Stimulated activated effector memory CD8-positive, alpha-beta T cell treated with anti-CD3 and anti-CD28 coated beads, Interleukin-12 subunit alpha, Interleukin-12 subunit beta, amount 100 ng/mL, for 72 hours (primary cell): ENCODE measurements at regions not wholly inside any gene's neighbourhood (a gene's known extent, or its start where the extent isn't known, plus 50 kb on each side); places are given as distances from the start of the nearest gene placed in this dataset.

Source experiments
- ATAC-seq: fragments of 150-1000 bp; cut with Tn5 transposase; 2 replicates; pipeline ENCODE4 v1.10.0; 2021
- DNase-seq, 2 donors: peaks; one replicate each; pipeline ENCODE4 v3.0.0; 2021 to 2022; ENCODE audit warnings: low spot score in 2 of 2
- H3K27ac Mint-ChIP-seq: one replicate; pipeline ENCODE4 v1.8.0; 2022; ENCODE audit warnings: mild to moderate bottlenecking, mixed read lengths
- H3K36me3 Mint-ChIP-seq: one replicate; pipeline ENCODE4 v1.8.0; 2022; ENCODE audit warnings: mild to moderate bottlenecking, mixed read lengths
- H3K4me1 Mint-ChIP-seq: one replicate; pipeline ENCODE4 v1.8.0; 2022; ENCODE audit warnings: mixed read lengths
- H3K4me3 Mint-ChIP-seq: one replicate; pipeline ENCODE4 v1.8.0; 2022; ENCODE audit warnings: mild to moderate bottlenecking, mixed read lengths
- H3K9me3 Mint-ChIP-seq: one replicate; pipeline ENCODE4 v1.8.0; 2022; ENCODE audit warnings: mixed read lengths

GRCh38 chr7:9189703-9190102 is 756.3 kb downstream of the NXPH1 start:
- DNase-seq (no peak), ATAC-seq (no peak)
- no peak overlapping the region for H3K4me3 Mint-ChIP-seq
- no peaks in the 10 kb centered on the region for H3K4me1 Mint-ChIP-seq
- peaks cover 13% of the 10 kb centered on the region for H3K9me3 Mint-ChIP-seq
- no peak overlapping the region for H3K27ac Mint-ChIP-seq
- no peaks in the 10 kb centered on the region for H3K36me3 Mint-ChIP-seq

- Mint-ChIP-seq H3K4me3 (no peak overlapping the region), H3K4me1 (no peaks in the 10 kb centered on the region), H3K36me3 (no peaks in the 10 kb centered on the region), H3K27ac (no peak overlapping the region), H3K9me3 (peaks cover 13% of the 10 kb centered on the region)
- ATAC-seq (no peak), DNase-seq (no peak)
Measured at GRCh38 chr7:9192969-9193368, 759.6 kb downstream of the NXPH1 start.

GRCh38 chr7:9200626-9201025 is 767.2 kb downstream of the NXPH1 start:
- Mint-ChIP-seq H3K4me1 (no peaks in the 10 kb centered on the region), H3K27ac (no peak overlapping the region), H3K4me3 (no peak overlapping the region), H3K36me3 (no peaks in the 10 kb centered on the region), H3K9me3 (peaks cover 13% of the 10 kb centered on the region)
- no peak for DNase-seq
- no peak for ATAC-seq

DNA sequence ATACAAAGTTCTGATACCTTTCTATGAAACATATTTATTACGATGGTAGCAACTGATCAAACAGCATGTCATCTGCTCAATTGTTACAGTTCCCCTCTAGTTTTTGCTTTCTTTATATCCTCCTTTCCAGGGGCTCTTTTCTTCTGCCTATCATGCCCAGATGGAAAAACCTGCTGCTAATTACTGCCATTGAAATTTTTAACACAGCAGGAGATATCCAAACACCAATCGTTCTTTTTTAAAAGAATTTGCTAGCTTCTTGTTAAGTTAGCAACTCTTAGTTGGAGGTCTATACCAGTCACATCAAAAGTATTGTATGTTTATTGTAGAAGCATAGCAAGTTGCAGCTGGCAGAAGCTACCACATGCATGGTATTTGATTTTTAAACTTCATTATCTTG is 768.5 kb downstream of the NXPH1 start:
- H3K27ac Mint-ChIP-seq: no peak overlapping the region
- H3K4me3 Mint-ChIP-seq: no peak overlapping the region
- no peak for ATAC-seq
- peaks cover 19% of the 10 kb centered on the region for H3K9me3 Mint-ChIP-seq
- DNase-seq: no peak
- H3K4me1 Mint-ChIP-seq: no peaks in the 10 kb centered on the region
- no peaks in the 10 kb centered on the region for H3K36me3 Mint-ChIP-seq

DNA sequence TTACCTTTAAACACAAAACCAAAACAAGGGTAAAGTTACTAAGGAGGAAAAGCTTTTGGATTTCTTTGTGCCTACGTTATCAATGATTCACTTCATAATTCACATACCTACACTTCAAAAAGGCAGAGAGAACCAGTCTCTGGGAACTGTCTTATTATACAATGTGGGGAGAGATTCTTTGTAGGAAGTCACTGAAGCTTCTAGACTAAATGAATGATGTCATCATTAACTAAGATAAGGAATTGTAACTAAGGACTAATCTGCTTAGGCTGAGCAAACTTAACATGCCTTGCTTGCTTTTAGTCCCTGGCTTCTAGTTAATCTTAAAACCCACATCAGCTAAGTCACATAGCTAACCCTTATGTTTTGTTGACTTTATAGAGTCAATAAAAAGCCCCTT is 771.2 kb downstream of the NXPH1 start:
- no peaks in the 10 kb centered on the region for H3K36me3 Mint-ChIP-seq
- no peak for ATAC-seq
- H3K4me3 Mint-ChIP-seq: no peak overlapping the region
- H3K27ac Mint-ChIP-seq: no peak overlapping the region
- H3K9me3 Mint-ChIP-seq: peaks cover 10% of the 10 kb centered on the region
- no peak for DNase-seq
- H3K4me1 Mint-ChIP-seq: no peaks in the 10 kb centered on the region

DNA sequence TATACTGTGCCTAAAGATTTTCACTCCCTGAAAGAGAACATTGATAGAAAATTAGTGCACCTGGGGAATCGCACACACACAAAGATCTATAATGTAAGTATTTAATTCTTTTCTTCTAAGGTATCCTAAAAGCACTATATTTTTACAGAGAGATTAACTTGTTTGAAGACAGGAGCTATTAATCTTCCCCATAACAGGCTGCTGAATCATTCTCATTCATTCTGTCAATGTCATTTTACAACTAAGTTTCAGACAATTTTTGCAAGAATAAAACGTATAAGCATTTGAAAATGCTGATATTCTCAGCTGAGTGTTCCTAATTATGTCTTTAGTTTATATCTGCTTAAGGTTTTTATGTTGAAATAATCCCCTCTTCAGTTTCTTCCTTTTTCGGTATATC is 776.7 kb downstream of the NXPH1 start:
- Mint-ChIP-seq H3K4me3 (no peak overlapping the region), H3K27ac (no peak overlapping the region), H3K36me3 (no peaks in the 10 kb centered on the region), H3K9me3 (peaks cover 9% of the 10 kb centered on the region), H3K4me1 (no peaks in the 10 kb centered on the region)
- DNase-seq (no peak), ATAC-seq (no peak)

DNA sequence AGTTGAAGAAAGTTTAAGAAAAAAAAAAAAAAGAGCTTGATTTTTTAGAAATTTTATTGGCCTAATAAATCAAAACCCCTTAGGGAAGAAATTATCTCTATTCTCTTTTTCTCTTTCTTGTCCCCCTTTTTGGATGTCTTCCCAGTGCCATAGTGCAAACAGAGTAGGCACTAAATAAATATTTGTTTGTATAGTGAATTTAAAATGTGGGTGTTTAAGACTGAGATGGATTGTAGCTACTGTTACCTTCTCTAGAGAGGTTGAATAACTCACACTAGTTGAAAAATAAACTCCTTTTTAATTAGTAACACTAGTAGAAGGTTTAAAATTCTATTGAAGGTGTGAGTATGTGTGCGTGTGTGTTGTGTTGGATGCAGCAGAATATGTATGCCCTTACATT is 783.8 kb downstream of the NXPH1 start:
- no peak for ATAC-seq
- Mint-ChIP-seq H3K4me1 (no peaks in the 10 kb centered on the region), H3K9me3 (peaks cover 12% of the 10 kb centered on the region), H3K27ac (no peak overlapping the region), H3K36me3 (no peaks in the 10 kb centered on the region), H3K4me3 (no peak overlapping the region)
- no peak for DNase-seq

GRCh38 chr7:9226500-9226899 is 793.1 kb downstream of the NXPH1 start:
- Mint-ChIP-seq H3K4me1 (no peaks in the 10 kb centered on the region), H3K36me3 (no peaks in the 10 kb centered on the region), H3K27ac (no peak overlapping the region), H3K9me3 (peaks cover 16% of the 10 kb centered on the region), H3K4me3 (no peak overlapping the region)
- no peak for ATAC-seq
- DNase-seq: no peak

GRCh38 chr7:9231630-9232121 is 798.3 kb downstream of the NXPH1 start:
- DNase-seq: no peak
- Mint-ChIP-seq H3K27ac (no peak overlapping the region), H3K4me3 (no peak overlapping the region), H3K4me1 (no peaks in the 10 kb centered on the region), H3K9me3 (peaks cover 23% of the 10 kb centered on the region), H3K36me3 (no peaks in the 10 kb centered on the region)
- ATAC-seq: no peak

DNA sequence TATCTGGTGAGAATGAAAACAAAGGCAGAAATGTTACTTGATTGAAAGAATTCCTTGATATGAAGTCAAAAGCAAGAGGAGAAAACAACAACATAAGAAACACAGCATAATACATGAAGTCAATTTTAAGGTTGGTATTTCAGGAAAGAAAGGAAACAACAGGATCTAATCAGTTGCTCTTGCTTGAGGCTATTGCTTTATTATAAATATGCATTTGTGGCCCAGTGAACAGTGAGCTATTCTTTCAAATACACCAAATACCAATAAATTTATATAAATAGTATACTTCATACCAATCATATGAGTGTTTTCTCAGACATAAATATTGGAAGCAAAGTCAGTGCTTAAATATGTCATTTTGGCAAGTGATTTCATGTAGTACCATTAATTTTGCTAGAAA is 806.6 kb downstream of the NXPH1 start:
- DNase-seq (no peak), ATAC-seq (no peak)
- Mint-ChIP-seq H3K4me1 (no peaks in the 10 kb centered on the region), H3K27ac (no peak overlapping the region), H3K4me3 (no peak overlapping the region), H3K9me3 (peaks cover 20% of the 10 kb centered on the region), H3K36me3 (no peaks in the 10 kb centered on the region)

- Mint-ChIP-seq H3K4me3 (no peak overlapping the region), H3K4me1 (no peaks in the 10 kb centered on the region), H3K36me3 (no peaks in the 10 kb centered on the region), H3K27ac (no peak overlapping the region), H3K9me3 (peaks cover 19% of the 10 kb centered on the region)
- DNase-seq (no peak), ATAC-seq (no peak)
Measured at GRCh38 chr7:9241826-9242225, 808.4 kb downstream of the NXPH1 start.

DNA sequence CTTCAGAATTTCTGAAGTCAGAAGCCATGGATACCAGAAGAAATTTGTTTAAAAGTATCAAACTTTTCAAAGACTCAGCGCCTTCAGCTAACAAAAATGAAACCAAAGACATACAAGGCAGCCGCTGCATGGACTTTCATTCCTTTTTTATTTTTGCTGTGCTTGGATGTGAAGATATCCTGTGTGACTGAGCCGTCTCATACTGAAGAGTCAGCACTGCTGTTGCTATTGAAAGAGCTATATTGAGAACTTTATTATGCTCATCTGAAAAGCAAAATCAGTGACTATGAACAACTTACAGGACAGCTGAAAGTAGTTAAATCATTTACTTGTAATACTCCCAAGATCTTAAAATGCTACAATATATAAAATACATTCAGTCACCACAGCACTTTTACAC is 809.2 kb downstream of the NXPH1 start:
- Mint-ChIP-seq H3K4me1 (no peaks in the 10 kb centered on the region), H3K9me3 (peaks cover 16% of the 10 kb centered on the region), H3K36me3 (no peaks in the 10 kb centered on the region), H3K4me3 (no peak overlapping the region), H3K27ac (no peak overlapping the region)
- DNase-seq: no peak
- no peak for ATAC-seq

- Mint-ChIP-seq H3K27ac (no peak overlapping the region), H3K36me3 (no peaks in the 10 kb centered on the region), H3K4me1 (no peaks in the 10 kb centered on the region), H3K4me3 (no peak overlapping the region), H3K9me3 (peaks cover 26% of the 10 kb centered on the region)
- DNase-seq (no peak), ATAC-seq (no peak)
Measured at GRCh38 chr7:9250876-9251275, 817.5 kb downstream of the NXPH1 start.

DNA sequence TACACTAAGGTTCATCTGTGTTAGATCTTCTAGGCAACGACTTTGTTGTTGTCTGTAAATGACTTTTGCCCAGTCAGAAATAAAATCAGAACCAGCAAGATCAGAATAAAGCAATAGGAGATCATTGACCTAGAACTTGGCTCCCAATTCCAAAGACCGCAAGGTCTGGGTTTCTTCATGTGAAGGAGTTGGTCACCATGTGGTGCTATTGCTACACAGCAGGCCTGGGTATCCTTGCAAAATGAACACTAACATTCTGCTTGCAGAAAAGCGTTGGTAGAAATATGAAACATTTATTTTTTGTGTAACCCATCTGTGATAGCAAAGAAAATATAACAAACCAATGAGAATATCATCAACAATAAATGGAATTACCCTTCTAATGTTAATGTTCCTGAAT is 831.0 kb downstream of the NXPH1 start:
- H3K27ac Mint-ChIP-seq: no peak overlapping the region
- no peak for DNase-seq
- no peaks in the 10 kb centered on the region for H3K4me1 Mint-ChIP-seq
- no peak for ATAC-seq
- peaks cover 10% of the 10 kb centered on the region for H3K9me3 Mint-ChIP-seq
- no peaks in the 10 kb centered on the region for H3K36me3 Mint-ChIP-seq
- no peak overlapping the region for H3K4me3 Mint-ChIP-seq

GRCh38 chr7:9280088-9280487 is 846.7 kb downstream of the NXPH1 start:
- Mint-ChIP-seq H3K27ac (no peak overlapping the region), H3K9me3 (peaks cover 10% of the 10 kb centered on the region), H3K36me3 (no peaks in the 10 kb centered on the region), H3K4me1 (no peaks in the 10 kb centered on the region), H3K4me3 (no peak overlapping the region)
- DNase-seq: no peak
- no peak for ATAC-seq

DNA sequence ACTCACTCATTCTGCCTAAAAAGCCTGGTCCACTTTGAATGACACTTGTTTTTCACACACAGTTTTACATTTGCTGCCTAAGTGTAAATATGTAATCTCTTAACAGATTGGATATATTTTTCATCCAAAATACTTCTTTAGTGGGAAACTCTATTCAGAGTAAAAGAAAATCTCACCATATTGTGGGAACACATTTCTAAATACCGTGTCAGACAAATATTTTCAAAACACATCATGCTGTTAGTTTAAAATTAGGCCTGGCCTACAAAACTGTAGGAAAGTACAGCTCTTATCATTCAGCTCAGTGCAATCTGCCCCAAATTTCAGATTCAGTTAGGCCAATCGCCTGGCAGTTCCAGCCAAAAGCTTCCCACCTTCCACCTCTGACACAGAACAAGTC is 849.8 kb downstream of the NXPH1 start:
- no peaks in the 10 kb centered on the region for H3K4me1 Mint-ChIP-seq
- no peak overlapping the region for H3K4me3 Mint-ChIP-seq
- no peaks in the 10 kb centered on the region for H3K36me3 Mint-ChIP-seq
- no peak for ATAC-seq
- peaks cover 18% of the 10 kb centered on the region for H3K9me3 Mint-ChIP-seq
- DNase-seq: no peak
- no peak overlapping the region for H3K27ac Mint-ChIP-seq

GRCh38 chr7:9302436-9302835 is 869.0 kb downstream of the NXPH1 start:
- DNase-seq (no peak), ATAC-seq (no peak)
- Mint-ChIP-seq H3K4me1 (no peaks in the 10 kb centered on the region), H3K36me3 (no peaks in the 10 kb centered on the region), H3K4me3 (no peak overlapping the region), H3K9me3 (peaks cover 2% of the 10 kb centered on the region), H3K27ac (no peak overlapping the region)
